RWPE2 (cell line): ENCODE measurements at regions not wholly inside any gene's neighbourhood (a gene's known extent, or its start where the extent isn't known, plus 50 kb on each side); places are given as distances from the start of the nearest gene placed in this dataset.

Experiments used
- ATAC-seq: fragments of 200-7000 bp; cut with Tn5 transposase; 3 replicates; pipeline ENCODE4 v1.9.1; 2021; ENCODE audit warnings: low read depth
- DNase-seq: peaks from one replicate; pipeline ENCODE4 v3.0.0-alpha.2; 2020; ENCODE audit warnings: low spot score
- H3K27ac ChIP-seq: fragments of 450-650 bp; 2 replicates; pipeline ENCODE4 v1.5.1; 2017; ENCODE audit warnings: mild to moderate bottlenecking; ENCODE audit not compliant: poor library complexity, severe bottlenecking
- H3K27me3 ChIP-seq: fragments of 250-450 bp; sonication (Bioruptor Pico); 2 replicates; pipeline ENCODE4 v1.5.1; 2021; ENCODE audit warnings: mild to moderate bottlenecking, moderate library complexity; ENCODE audit not compliant: insufficient read depth, poor library complexity, severe bottlenecking
- H3K36me3 ChIP-seq: fragments of 250-450 bp; sonication (Bioruptor Pico); 2 replicates; pipeline ENCODE4 v1.5.1; 2020; ENCODE audit warnings: low read depth, mild to moderate bottlenecking, moderate library complexity
- H3K4me1 ChIP-seq: fragments of 250-450 bp; sonication (Bioruptor Pico); 2 replicates; pipeline ENCODE4 v1.5.1; 2021; ENCODE audit warnings: mild to moderate bottlenecking, moderate library complexity; ENCODE audit not compliant: insufficient read depth, poor library complexity, severe bottlenecking
- H3K4me3 ChIP-seq: fragments of 250-450 bp; sonication (Bioruptor Pico); 2 replicates; pipeline ENCODE4 v1.5.1; 2021; ENCODE audit warnings: mild to moderate bottlenecking, moderate library complexity; ENCODE audit not compliant: severe bottlenecking
- H3K9me3 ChIP-seq: fragments of 250-450 bp; sonication (Bioruptor Pico); 2 replicates; pipeline ENCODE4 v1.5.1; 2021; ENCODE audit warnings: mild to moderate bottlenecking, moderate library complexity; ENCODE audit not compliant: severe bottlenecking
- TF ChIP-seq, protein P1 (sequence below): fragments of 450-650 bp; IDR thresholded peaks from one replicate; pipeline ENCODE4 v1.5.1; 2017; ENCODE audit warnings: mild to moderate bottlenecking, moderate library complexity; ENCODE audit not compliant: poor library complexity, severe bottlenecking

DNA sequence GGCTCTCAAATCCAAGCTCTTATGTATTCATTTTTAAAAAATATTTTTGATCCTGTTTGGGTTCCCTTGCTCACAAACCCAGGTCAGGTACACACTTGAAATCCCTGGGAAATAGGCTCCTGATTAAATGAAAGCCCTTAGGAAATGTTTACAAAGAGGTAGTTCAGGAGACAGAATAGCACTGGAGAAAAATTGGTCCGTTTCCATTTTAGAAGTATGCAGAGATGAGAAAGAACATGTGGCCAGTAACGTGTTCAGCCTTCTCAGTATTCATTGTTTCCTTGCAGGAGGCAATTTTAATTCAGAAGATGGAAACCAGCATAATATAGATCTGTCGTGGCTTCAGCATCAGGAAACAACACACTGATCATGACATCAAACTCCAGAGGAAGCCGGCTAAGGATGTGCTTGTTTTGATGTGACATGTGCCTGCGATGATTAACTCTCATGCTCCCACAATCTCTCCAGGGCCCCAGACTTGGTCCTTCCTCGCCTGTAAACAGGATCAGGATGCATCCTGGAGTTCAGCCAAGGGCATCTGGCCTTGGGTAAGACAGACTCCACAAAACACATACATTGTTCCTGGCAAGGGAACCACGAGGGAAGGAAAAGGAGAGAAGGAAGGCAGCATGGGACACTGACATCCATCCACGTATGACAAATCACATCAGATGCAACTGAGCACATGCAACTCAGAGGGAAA is 350.5 kb upstream of the THBS1 start:
- no peak for DNase-seq
- peak overlapping the region; percentile 89 for H3K27ac ChIP-seq
- TF ChIP-seq, protein P1, sequence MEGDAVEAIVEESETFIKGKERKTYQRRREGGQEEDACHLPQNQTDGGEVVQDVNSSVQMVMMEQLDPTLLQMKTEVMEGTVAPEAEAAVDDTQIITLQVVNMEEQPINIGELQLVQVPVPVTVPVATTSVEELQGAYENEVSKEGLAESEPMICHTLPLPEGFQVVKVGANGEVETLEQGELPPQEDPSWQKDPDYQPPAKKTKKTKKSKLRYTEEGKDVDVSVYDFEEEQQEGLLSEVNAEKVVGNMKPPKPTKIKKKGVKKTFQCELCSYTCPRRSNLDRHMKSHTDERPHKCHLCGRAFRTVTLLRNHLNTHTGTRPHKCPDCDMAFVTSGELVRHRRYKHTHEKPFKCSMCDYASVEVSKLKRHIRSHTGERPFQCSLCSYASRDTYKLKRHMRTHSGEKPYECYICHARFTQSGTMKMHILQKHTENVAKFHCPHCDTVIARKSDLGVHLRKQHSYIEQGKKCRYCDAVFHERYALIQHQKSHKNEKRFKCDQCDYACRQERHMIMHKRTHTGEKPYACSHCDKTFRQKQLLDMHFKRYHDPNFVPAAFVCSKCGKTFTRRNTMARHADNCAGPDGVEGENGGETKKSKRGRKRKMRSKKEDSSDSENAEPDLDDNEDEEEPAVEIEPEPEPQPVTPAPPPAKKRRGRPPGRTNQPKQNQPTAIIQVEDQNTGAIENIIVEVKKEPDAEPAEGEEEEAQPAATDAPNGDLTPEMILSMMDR = no peak

GRCh38 chr15:39230908-39231285 is 350.0 kb upstream of the THBS1 start:
- H3K27ac ChIP-seq = peak overlapping the region; percentile 89

More for the DNA sequence above, 350.5 kb upstream of the THBS1 start:
- Histone ChIP-seq H3K27me3 (no peaks in the 10 kb centered on the region), H3K9me3 (peaks cover 4% of the 10 kb centered on the region), H3K4me1 (peaks cover 37% of the 10 kb centered on the region), H3K36me3 (no peaks in the 10 kb centered on the region), H3K4me3 (no peak overlapping the region)
- no peak for ATAC-seq

GRCh38 chr15:39232512-39232911 is 348.4 kb upstream of the THBS1 start:
- H3K27ac ChIP-seq = peak overlapping the region; percentile 89
- ATAC-seq = peak; percentile 87
- no peaks in the 10 kb centered on the region for H3K27me3 ChIP-seq
- H3K4me3 ChIP-seq = no peak overlapping the region
- DNase-seq = peak; percentile 72
- peaks cover 6% of the 10 kb centered on the region; the same call in 1 of the 2 replicates for H3K36me3 ChIP-seq
- TF ChIP-seq, protein P1 = no peak
- H3K4me1 ChIP-seq = peaks cover 39% of the 10 kb centered on the region
- peaks cover 4% of the 10 kb centered on the region for H3K9me3 ChIP-seq

More at GRCh38 chr15:39230908-39231285, 350.0 kb upstream of the THBS1 start:
- Histone ChIP-seq H3K9me3 (peaks cover 4% of the 10 kb centered on the region), H3K4me1 (peaks cover 43% of the 10 kb centered on the region), H3K27me3 (no peaks in the 10 kb centered on the region), H3K4me3 (no peak overlapping the region), H3K36me3 (no peaks in the 10 kb centered on the region)
- TF ChIP-seq, protein P1 = no peak
- no peak for DNase-seq
- no peak for ATAC-seq

DNA sequence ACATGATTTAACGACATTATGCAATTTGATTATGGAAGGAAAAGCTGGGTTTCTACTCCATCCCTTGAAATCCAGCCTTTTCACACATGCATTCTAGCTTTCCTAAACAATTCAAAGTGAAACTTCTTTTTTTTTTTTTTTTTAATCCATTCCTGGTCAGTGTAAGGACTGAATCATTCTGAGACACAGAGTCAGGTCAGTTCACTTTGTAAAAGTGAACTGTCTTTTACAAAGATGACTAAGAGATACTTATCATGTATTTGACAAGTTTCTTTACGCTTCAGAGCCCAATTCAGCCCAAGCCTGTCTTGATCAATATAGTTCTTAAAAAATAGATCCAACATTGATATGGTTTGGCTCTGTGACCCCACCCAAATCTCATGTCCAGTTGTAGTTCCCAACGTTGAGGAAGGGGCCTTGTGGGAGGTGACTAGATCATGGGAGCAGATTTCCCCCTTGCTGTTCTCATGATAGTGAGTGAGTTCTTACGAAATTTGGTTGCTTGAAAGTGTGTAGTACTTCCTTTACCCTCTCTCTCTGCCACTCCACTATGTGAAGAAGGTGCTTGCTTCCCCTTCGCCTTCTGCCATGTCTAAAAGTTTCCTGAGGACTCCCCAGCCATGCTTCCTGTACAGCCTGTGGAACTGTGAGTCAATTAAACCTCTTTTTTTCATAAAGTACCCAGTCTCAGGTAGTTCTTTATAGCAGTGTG is 345.6 kb upstream of the THBS1 start:
- H3K4me3 ChIP-seq = no peak overlapping the region
- ATAC-seq (peak; percentile 75), DNase-seq (no peak)
- no peaks in the 10 kb centered on the region for H3K27me3 ChIP-seq
- H3K36me3 ChIP-seq = peaks cover 6% of the 10 kb centered on the region; the same call in 1 of the 2 replicates
- H3K9me3 ChIP-seq = peaks cover 4% of the 10 kb centered on the region
- TF ChIP-seq, protein P1 = no peak
- H3K27ac ChIP-seq = peak overlapping the region; percentile 89
- peaks cover 54% of the 10 kb centered on the region for H3K4me1 ChIP-seq
